ENCODE measurements at regions not wholly inside any gene's neighbourhood (a gene's known extent, or its start where the extent isn't known, plus 50 kb on each side); places are given as distances from the start of the nearest gene placed in this dataset.

GRCh38 chr3:163838769-163839168, 1239.5 kb downstream of the SI start:
- H3K4me3 ChIP-seq (ENCODE audit: insufficient read depth, low read depth, low read length), result no peak overlapping the region
- no peaks in the 10 kb centered on the region for H3K36me3 ChIP-seq (replicated peaks; ENCODE audit: control insufficient read depth, insufficient read depth, low read length)
- no peaks in the 10 kb centered on the region for H3K27me3 ChIP-seq (ENCODE audit: control insufficient read depth, insufficient read depth, low read length)
- peak; percentile 4 for DNase-seq

- Histone ChIP-seq H3K36me3 (replicated peaks; ENCODE audit: control insufficient read depth, insufficient read depth, low read length) (no peaks in the 10 kb centered on the region), H3K27me3 (ENCODE audit: control insufficient read depth, insufficient read depth, low read length) (no peaks in the 10 kb centered on the region), H3K4me3 (ENCODE audit: insufficient read depth, low read depth, low read length) (no peak overlapping the region)
- DNase-seq, result no peak
Observed at GRCh38 chr3:163832547-163832946, 1245.7 kb downstream of the SI start.

GRCh38 chr3:163821841-163822240, 1256.5 kb downstream of the SI start:
- DNase-seq, result no peak
- H3K36me3 ChIP-seq (replicated peaks; ENCODE audit: control insufficient read depth, insufficient read depth, low read length), result no peaks in the 10 kb centered on the region
- no peaks in the 10 kb centered on the region for H3K27me3 ChIP-seq (ENCODE audit: control insufficient read depth, insufficient read depth, low read length)
- no peak overlapping the region for H3K4me3 ChIP-seq (ENCODE audit: insufficient read depth, low read depth, low read length)

- no peaks in the 10 kb centered on the region for H3K27me3 ChIP-seq (ENCODE audit: control insufficient read depth, insufficient read depth, low read length)
- H3K36me3 ChIP-seq (replicated peaks; ENCODE audit: control insufficient read depth, insufficient read depth, low read length), result no peaks in the 10 kb centered on the region
- no peak overlapping the region for H3K4me3 ChIP-seq (ENCODE audit: insufficient read depth, low read depth, low read length)
- no peak for DNase-seq
Observed at GRCh38 chr3:163817015-163817414, 1261.3 kb downstream of the SI start.

GRCh38 chr3:163813935-163814334, 1264.4 kb downstream of the SI start:
- Histone ChIP-seq H3K36me3 (replicated peaks; ENCODE audit: control insufficient read depth, insufficient read depth, low read length) (no peaks in the 10 kb centered on the region), H3K27me3 (ENCODE audit: control insufficient read depth, insufficient read depth, low read length) (no peaks in the 10 kb centered on the region), H3K4me3 (ENCODE audit: insufficient read depth, low read depth, low read length) (no peak overlapping the region)
- DNase-seq, result no peak

- H3K27me3 ChIP-seq (ENCODE audit: control insufficient read depth, insufficient read depth, low read length), result no peaks in the 10 kb centered on the region
- DNase-seq, result no peak
- H3K4me3 ChIP-seq (ENCODE audit: insufficient read depth, low read depth, low read length), result no peak overlapping the region
- no peaks in the 10 kb centered on the region for H3K36me3 ChIP-seq (replicated peaks; ENCODE audit: control insufficient read depth, insufficient read depth, low read length)
Observed at GRCh38 chr3:163812006-163812405, 1266.3 kb downstream of the SI start.

GRCh38 chr3:163809540-163809993, 1268.7 kb downstream of the SI start:
- H3K4me3 ChIP-seq (ENCODE audit: insufficient read depth, low read depth, low read length), result no peak overlapping the region
- H3K27me3 ChIP-seq (ENCODE audit: control insufficient read depth, insufficient read depth, low read length), result no peaks in the 10 kb centered on the region
- H3K36me3 ChIP-seq (replicated peaks; ENCODE audit: control insufficient read depth, insufficient read depth, low read length), result no peaks in the 10 kb centered on the region
- no peak for DNase-seq

- no peak for DNase-seq
- H3K36me3 ChIP-seq (replicated peaks; ENCODE audit: control insufficient read depth, insufficient read depth, low read length), result no peaks in the 10 kb centered on the region
- H3K27me3 ChIP-seq (ENCODE audit: control insufficient read depth, insufficient read depth, low read length), result no peaks in the 10 kb centered on the region
- no peak overlapping the region for H3K4me3 ChIP-seq (ENCODE audit: insufficient read depth, low read depth, low read length)
Observed at GRCh38 chr3:163786416-163786815, 1291.9 kb downstream of the SI start.

GRCh38 chr3:163785693-163786092, 1292.6 kb downstream of the SI start:
- DNase-seq, result peak; percentile 21
- Histone ChIP-seq H3K36me3 (replicated peaks; ENCODE audit: control insufficient read depth, insufficient read depth, low read length) (no peaks in the 10 kb centered on the region), H3K27me3 (ENCODE audit: control insufficient read depth, insufficient read depth, low read length) (no peaks in the 10 kb centered on the region), H3K4me3 (ENCODE audit: insufficient read depth, low read depth, low read length) (no peak overlapping the region)

GRCh38 chr3:163779396-163780344, 1298.6 kb downstream of the SI start:
- H3K27me3 ChIP-seq (ENCODE audit: control insufficient read depth, insufficient read depth, low read length), result no peaks in the 10 kb centered on the region
- no peaks in the 10 kb centered on the region for H3K36me3 ChIP-seq (replicated peaks; ENCODE audit: control insufficient read depth, insufficient read depth, low read length)
- peak; percentile 2 for DNase-seq
- no peak overlapping the region for H3K4me3 ChIP-seq (ENCODE audit: insufficient read depth, low read depth, low read length)

GRCh38 chr3:163776743-163777142, 1301.6 kb downstream of the SI start:
- H3K27me3 ChIP-seq (ENCODE audit: control insufficient read depth, insufficient read depth, low read length), result no peaks in the 10 kb centered on the region
- H3K36me3 ChIP-seq (replicated peaks; ENCODE audit: control insufficient read depth, insufficient read depth, low read length), result no peaks in the 10 kb centered on the region
- DNase-seq, result no peak
- no peak overlapping the region for H3K4me3 ChIP-seq (ENCODE audit: insufficient read depth, low read depth, low read length)

- DNase-seq, result no peak
- no peaks in the 10 kb centered on the region for H3K27me3 ChIP-seq (ENCODE audit: control insufficient read depth, insufficient read depth, low read length)
Observed at GRCh38 chr3:163773136-163773535, 1305.2 kb downstream of the SI start.

GRCh38 chr3:163768048-163768447, 1310.2 kb downstream of the SI start:
- Histone ChIP-seq H3K36me3 (replicated peaks; ENCODE audit: control insufficient read depth, insufficient read depth, low read length) (no peaks in the 10 kb centered on the region), H3K4me3 (ENCODE audit: insufficient read depth, low read depth, low read length) (no peak overlapping the region), H3K27me3 (ENCODE audit: control insufficient read depth, insufficient read depth, low read length) (no peaks in the 10 kb centered on the region)
- DNase-seq, result no peak

More at GRCh38 chr3:163773136-163773535, 1305.2 kb downstream of the SI start:
- Histone ChIP-seq H3K4me3 (ENCODE audit: insufficient read depth, low read depth, low read length) (no peak overlapping the region), H3K36me3 (replicated peaks; ENCODE audit: control insufficient read depth, insufficient read depth, low read length) (no peaks in the 10 kb centered on the region)

GRCh38 chr3:163766112-163766511, 1312.2 kb downstream of the SI start:
- Histone ChIP-seq H3K36me3 (replicated peaks; ENCODE audit: control insufficient read depth, insufficient read depth, low read length) (no peaks in the 10 kb centered on the region), H3K27me3 (ENCODE audit: control insufficient read depth, insufficient read depth, low read length) (no peaks in the 10 kb centered on the region), H3K4me3 (ENCODE audit: insufficient read depth, low read depth, low read length) (no peak overlapping the region)
- DNase-seq, result no peak

- no peaks in the 10 kb centered on the region for H3K36me3 ChIP-seq (replicated peaks; ENCODE audit: control insufficient read depth, insufficient read depth, low read length)
- H3K27me3 ChIP-seq (ENCODE audit: control insufficient read depth, insufficient read depth, low read length), result no peaks in the 10 kb centered on the region
- DNase-seq, result no peak
- no peak overlapping the region for H3K4me3 ChIP-seq (ENCODE audit: insufficient read depth, low read depth, low read length)
Observed at GRCh38 chr3:163753033-163753432, 1325.3 kb downstream of the SI start.
